ENCODE measurements at regions not wholly inside any gene's neighbourhood (a gene's known extent, or its start where the extent isn't known, plus 50 kb on each side); places are given as distances from the start of the nearest gene placed in this dataset.

DNA sequence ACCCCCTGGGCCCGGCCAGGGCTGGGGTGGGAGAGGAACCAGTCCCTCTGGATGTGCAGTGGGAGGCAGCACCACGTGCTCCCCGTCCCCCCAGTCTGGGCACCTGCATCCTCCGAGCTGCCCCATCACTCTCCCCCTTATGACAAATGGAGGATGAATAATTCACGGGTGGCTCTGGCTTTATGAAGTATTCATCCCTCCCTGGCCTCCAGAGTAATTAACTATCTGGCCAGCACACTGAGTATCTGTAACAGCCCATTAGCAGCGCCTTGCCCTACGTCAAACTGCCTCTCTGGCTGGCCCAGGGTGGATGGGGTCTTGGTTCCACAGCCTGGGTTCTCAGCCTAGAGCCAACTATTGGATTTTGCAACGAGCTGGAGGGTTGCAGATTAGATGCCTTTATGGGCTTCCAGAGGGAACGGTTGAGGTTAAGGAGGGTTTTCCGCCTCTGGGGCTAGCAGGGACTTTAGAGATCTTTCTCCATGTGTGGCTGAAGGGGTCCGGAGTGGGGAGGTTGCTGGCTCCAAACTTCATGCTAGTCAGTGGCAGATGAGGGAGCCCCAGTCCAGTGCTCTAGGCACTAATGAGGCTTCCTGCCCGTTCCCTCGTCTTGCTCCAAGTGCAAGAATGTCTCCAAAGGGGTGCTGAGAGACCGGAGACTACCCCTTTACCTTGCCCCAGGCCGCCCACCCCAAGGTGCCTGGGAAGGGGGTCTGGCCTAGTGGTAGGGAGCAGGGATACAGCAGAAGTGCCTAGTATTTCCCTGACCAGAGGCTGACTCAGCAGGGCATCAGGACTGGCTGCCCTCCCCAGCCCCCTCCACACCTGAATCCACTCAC lies 53.5 kb upstream of the MLN start:
- intact Hi-C loops (cut with micrococcal nuclease; ENCODE audit: unreplicated experiment) = no loop called here
- BruUV-seq (replicated peaks) = no TSS peak
- H3K27me3 Mint-ChIP-seq (ENCODE audit: unreplicated experiment) = peaks cover 100% of the 10 kb centered on the region
- H3K36me3 Mint-ChIP-seq (ENCODE audit: insufficient read depth, unreplicated experiment) = no peaks in the 10 kb centered on the region
- no peak overlapping the region for H3K27ac Mint-ChIP-seq (ENCODE audit: unreplicated experiment)
- TF ChIP-seq, protein P1, sequence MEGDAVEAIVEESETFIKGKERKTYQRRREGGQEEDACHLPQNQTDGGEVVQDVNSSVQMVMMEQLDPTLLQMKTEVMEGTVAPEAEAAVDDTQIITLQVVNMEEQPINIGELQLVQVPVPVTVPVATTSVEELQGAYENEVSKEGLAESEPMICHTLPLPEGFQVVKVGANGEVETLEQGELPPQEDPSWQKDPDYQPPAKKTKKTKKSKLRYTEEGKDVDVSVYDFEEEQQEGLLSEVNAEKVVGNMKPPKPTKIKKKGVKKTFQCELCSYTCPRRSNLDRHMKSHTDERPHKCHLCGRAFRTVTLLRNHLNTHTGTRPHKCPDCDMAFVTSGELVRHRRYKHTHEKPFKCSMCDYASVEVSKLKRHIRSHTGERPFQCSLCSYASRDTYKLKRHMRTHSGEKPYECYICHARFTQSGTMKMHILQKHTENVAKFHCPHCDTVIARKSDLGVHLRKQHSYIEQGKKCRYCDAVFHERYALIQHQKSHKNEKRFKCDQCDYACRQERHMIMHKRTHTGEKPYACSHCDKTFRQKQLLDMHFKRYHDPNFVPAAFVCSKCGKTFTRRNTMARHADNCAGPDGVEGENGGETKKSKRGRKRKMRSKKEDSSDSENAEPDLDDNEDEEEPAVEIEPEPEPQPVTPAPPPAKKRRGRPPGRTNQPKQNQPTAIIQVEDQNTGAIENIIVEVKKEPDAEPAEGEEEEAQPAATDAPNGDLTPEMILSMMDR (IDR thresholded peaks at IDR 0.05; ENCODE audit: unreplicated experiment) = no peak
- H3K9me3 Mint-ChIP-seq (ENCODE audit: low read depth, unreplicated experiment) = no peaks in the 10 kb centered on the region
- no peak overlapping the region for H3K4me3 Mint-ChIP-seq (ENCODE audit: low read depth, unreplicated experiment)
- no peaks in the 10 kb centered on the region for H3K4me1 Mint-ChIP-seq (ENCODE audit: low read depth, unreplicated experiment)
- no peak for DNase-seq
- CTCF ChIA-PET = interaction anchor here (0.6 kb wide), 1 partner anchor 37 kb away, joined by 3 read pairs; no protein-coding TSS in a partner anchor

DNA sequence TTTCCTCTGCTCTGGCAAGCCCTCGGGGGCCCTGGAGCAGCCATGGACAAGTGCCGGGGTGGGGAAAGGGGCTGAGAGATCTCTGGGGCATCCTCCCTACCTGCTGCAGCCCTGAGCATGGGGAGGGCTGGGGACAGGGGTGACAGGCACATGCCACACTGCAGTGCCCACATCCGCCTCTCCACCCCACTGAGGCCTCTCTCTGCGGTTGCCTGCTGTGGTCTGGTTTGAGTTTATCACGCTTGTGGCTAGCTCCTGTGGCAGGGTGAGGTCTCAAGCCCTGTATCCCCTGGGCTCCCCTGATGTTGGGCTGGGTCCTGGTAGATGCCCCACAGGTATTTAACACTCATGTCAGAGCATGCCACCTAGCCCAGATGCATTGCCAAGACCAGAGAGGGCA lies 52.9 kb upstream of the MLN start:
- Mint-ChIP-seq H3K27me3 (ENCODE audit: unreplicated experiment) (peaks cover 100% of the 10 kb centered on the region), H3K27ac (ENCODE audit: unreplicated experiment) (no peak overlapping the region), H3K9me3 (ENCODE audit: low read depth, unreplicated experiment) (no peaks in the 10 kb centered on the region), H3K4me3 (ENCODE audit: low read depth, unreplicated experiment) (no peak overlapping the region), H3K4me1 (ENCODE audit: low read depth, unreplicated experiment) (no peaks in the 10 kb centered on the region), H3K36me3 (ENCODE audit: insufficient read depth, unreplicated experiment) (no peaks in the 10 kb centered on the region)
- DNase-seq = no peak
- TF ChIP-seq, protein P1 (IDR thresholded peaks at IDR 0.05; ENCODE audit: unreplicated experiment) = no peak
- BruUV-seq (replicated peaks) = no TSS peak
- intact Hi-C loops (cut with micrococcal nuclease; ENCODE audit: unreplicated experiment) = no loop called here
- CTCF ChIA-PET = interaction anchor here (0.6 kb wide), 1 partner anchor 37 kb away, joined by 3 read pairs; no protein-coding TSS in a partner anchor

GRCh38 chr6:33856031-33856590 lies 52.3 kb upstream of the MLN start:
- intact Hi-C loops (cut with micrococcal nuclease; ENCODE audit: unreplicated experiment) = no loop called here
- Mint-ChIP-seq H3K4me1 (ENCODE audit: low read depth, unreplicated experiment) (no peaks in the 10 kb centered on the region), H3K4me3 (ENCODE audit: low read depth, unreplicated experiment) (no peak overlapping the region), H3K27ac (ENCODE audit: unreplicated experiment) (no peak overlapping the region), H3K27me3 (ENCODE audit: unreplicated experiment) (peaks cover 100% of the 10 kb centered on the region), H3K36me3 (ENCODE audit: insufficient read depth, unreplicated experiment) (no peaks in the 10 kb centered on the region), H3K9me3 (ENCODE audit: low read depth, unreplicated experiment) (no peaks in the 10 kb centered on the region)
- CTCF ChIA-PET = interaction anchor here (0.6 to 1.3 kb wide), 2 partner anchors 36 to 84 kb away, joined by 3 to 4 read pairs; no protein-coding TSS in a partner anchor
- DNase-seq = no peak
- no TSS peak for BruUV-seq (replicated peaks)
- TF ChIP-seq, protein P1 (IDR thresholded peaks at IDR 0.05; ENCODE audit: unreplicated experiment) = no peak

DNA sequence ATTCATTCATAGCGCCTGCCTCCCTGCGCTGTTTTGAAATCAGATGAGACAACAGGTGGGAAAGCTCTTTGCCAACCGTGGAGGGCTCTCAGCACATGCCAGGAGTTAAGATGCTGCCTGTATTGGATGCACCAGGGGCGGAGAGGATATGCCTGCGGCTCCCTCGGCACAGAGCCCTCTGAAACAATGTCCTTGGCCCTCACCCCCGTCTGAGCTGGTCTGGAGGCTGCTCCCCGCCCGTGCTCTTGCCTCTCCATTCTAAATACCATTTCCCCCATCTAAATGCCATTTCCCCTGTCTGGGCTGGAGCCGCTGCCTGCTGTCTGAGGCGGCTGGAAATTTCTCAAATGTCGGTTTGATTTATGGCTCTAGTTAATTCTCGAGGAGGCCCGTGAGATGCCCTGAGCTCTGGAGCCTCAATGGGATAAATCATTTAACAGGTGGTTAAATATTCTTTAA lies 50.8 kb upstream of the MLN start:
- Mint-ChIP-seq H3K27me3 (ENCODE audit: unreplicated experiment) (peaks cover 100% of the 10 kb centered on the region), H3K4me1 (ENCODE audit: low read depth, unreplicated experiment) (no peaks in the 10 kb centered on the region), H3K36me3 (ENCODE audit: insufficient read depth, unreplicated experiment) (no peaks in the 10 kb centered on the region), H3K4me3 (ENCODE audit: low read depth, unreplicated experiment) (no peak overlapping the region), H3K9me3 (ENCODE audit: low read depth, unreplicated experiment) (no peaks in the 10 kb centered on the region), H3K27ac (ENCODE audit: unreplicated experiment) (no peak overlapping the region)
- TF ChIP-seq, protein P1 (IDR thresholded peaks at IDR 0.05; ENCODE audit: unreplicated experiment) = no peak
- CTCF ChIA-PET = no interaction called here
- intact Hi-C loops (cut with micrococcal nuclease; ENCODE audit: unreplicated experiment) = loop anchor here (5.0 kb wide), 1 partner anchor 173 kb away; no protein-coding TSS in a partner anchor
- no TSS peak for BruUV-seq (replicated peaks)
- DNase-seq = no peak

All from Calu3 (cell line).